Activated CD4-positive, alpha-beta T cell treated with anti-CD3 and anti-CD28 coated beads for 48 hours (primary cell): ENCODE measurements at regions not wholly inside any gene's neighbourhood (a gene's known extent, or its start where the extent isn't known, plus 50 kb on each side); places are given as distances from the start of the nearest gene placed in this dataset.

Experiments
- DNase-seq: peaks from one replicate; pipeline ENCODE4 v3.0.0-alpha.2; 2020

DNA sequence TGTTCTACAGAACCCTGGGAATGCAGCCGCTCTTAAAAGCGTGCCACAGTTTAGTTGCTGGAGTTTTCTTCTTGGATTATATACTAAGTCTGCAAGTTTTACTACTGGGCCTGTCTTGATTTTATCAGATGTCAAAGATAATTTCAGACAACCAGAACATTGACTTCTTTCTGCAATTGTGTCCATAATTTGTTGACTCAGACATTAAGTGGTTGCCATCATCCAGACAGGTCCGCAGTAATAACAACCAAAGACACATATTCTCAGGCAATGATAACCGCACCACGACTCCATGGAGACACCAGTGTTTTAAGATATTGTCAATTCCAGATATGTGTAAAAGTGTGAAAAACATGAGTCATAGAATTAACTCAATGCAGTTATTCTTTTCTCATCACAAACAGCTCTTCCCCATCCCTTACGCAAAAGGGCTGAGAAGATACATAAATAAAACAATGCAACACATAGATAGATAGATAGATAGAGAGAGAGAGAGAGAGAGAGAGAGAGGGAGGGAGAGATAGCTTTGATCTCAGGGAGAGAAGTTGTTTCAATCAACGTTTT lies 90.4 kb upstream of the FMN2 start:
- no peak for DNase-seq

DNA sequence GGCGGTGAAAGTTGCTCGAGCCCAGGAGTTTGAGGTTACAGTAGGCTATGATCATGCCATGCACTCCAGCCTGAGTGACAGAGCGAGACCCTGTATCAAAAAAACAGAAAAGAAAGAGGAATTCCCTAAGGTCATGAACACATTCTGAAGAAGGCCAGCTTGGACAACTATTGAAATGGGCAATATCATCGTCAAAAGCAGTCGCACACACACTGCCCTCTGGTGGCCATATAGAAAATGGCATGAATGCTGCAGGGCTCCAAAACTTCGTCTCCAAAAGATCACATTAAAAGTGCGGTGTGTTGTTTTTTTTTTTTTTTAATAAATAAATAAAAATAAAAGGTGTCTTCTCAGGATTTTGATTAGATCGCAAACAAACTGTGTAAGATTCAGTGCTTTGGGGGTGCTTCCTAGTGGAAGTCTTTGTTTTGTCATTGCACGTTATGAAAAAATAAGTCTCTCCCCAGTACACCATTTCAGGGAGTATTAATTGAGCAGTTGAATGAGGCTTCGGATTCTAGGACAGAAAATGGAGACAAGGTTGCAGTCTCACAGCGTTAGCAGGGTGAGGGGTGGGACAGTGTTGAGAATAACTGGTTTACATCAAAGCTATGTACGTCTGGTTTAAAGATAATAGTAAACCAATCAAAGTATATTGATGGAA lies 87.5 kb upstream of the FMN2 start:
- peak; percentile 31 for DNase-seq

DNA sequence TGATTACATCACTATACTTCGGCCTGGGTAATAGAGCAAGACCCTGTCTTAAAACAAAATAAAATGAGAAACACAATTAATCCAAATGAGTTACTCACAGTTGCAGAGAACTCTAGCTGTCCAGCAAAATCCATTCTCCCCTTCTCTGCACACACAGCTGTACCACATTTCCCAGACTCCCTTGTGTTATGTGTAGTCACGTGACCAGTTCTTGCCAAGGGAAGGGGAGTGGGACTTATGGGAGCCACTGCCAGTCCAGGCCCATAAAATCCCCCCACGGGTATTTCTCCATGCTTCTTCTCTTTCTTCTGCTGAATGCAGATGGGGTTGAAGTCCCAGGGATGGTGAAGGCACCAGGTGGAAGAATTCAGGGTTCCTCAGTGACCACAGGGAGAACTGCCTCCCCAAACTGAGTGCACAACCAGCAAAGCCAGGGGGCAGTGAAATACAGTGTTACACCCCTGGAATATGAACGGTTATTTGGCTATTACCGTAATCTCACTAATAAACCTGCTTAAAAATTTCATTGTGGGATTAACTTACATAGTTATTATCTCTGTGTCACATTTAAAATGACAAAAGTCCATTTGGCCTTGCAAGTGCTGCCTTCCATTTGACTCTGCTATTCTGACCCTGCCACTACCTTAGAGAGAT lies 85.6 kb upstream of the FMN2 start:
- no peak for DNase-seq

DNA sequence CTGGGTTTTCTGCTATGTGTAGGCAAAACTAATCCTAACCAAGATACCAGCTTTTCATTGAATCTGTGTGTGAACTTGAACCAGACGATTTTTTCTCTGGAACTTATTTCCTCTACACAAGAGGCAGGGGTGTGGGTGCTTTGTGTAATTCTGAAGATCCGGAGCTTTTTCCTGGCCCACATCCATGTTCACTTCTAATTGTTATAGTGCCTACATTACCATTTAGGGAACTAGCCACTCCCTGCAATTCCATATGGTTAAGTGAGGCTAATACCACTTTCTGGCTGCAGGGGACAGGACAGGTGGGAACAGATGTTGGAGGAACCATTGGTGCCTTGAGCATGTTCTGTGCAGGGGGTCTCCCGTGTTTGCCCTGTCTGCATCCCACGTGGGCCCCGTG lies 83.4 kb upstream of the FMN2 start:
- DNase-seq: no peak

DNA sequence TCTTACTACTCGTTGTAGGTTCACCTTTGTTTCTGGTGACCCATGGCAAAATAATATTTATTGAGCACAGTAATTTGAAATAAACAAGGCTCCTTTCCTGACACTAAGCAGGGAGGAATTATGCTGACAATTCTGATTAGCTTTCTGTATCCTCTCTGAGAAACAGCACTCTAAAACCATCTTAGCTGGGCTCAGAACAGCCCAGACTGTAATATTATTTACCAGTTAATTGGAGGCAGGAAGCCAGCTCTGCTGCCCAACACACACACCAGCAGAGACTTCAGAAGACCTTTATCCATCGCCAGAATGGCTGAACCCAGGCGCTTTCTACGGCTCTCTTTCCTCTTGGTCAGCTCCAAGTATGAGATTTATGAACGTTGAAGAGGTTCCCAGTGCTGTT lies 77.6 kb upstream of the FMN2 start:
- no peak for DNase-seq

DNA sequence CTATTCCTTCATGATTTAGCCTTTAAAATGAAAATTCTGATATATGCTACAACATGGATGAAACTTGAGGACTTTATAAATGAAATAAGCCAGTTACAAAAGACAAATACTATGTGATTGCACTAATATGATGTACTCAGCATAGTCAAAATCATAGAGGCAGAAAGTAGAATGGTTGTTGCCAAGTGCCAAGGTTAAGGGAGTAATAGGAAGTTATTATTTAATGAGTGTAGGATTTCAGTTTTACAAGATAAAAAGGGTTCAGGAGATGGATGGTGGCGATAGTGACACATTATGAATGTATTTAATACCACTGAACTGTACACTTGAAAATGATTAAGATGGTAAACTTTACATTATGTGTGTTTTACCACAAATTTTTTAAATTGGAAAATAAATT lies 73.1 kb upstream of the FMN2 start:
- DNase-seq: no peak

DNA sequence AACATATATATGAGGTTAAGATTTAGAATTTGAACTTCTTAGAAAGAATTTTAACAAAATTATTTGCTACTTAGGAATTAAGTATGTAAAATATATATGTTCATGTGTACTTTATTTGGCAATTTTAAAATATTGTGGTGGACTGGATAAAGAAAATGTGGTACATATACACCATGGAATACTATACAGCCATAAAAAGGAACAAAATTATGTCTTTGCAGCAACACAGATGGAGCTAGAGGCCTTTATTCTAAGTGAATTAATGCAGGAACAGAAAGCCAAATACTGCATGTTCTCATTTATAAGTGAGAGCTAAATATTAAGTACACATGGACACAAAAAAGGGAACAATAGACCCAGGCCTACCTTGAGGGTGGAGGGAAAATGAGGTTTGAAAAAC lies 72.2 kb upstream of the FMN2 start:
- no peak for DNase-seq

DNA sequence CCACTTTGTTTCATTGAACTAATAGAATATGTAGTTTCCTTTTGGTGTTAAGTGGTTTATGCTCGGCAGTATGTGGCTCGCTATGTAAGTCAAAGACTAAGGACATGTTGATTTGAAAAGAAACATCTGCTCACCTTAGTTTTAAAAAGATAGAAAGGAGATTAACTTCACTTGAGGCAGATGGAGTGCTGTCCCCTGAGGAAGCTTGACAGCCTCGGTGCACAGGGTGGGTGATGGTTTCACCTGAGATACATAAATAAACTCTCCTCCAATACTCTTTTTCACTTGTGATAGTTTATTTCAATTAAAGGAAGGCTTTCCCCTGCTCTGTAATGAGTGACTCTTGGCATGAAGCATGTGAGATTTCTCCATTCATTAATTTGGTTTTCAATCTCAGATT lies 70.8 kb upstream of the FMN2 start:
- DNase-seq: no peak

DNA sequence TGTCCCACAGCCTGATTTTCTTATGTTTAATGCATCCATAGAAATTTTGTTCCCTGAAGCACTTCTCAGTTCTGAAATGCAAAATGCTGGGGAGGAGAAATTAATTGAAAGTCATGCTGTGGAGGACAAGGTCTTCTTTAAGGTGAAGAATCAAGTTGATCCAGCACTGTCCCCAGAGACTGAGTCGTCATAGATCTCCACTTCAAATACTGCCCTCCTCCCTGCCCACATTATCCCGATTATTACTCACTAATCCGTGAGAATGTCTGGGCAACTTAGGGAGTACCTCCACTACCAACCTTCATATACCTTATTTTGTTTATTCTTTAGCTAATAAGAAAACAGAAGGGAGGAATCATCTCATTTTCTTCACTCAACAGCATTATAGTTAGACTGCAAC lies 70.0 kb upstream of the FMN2 start:
- no peak for DNase-seq

DNA sequence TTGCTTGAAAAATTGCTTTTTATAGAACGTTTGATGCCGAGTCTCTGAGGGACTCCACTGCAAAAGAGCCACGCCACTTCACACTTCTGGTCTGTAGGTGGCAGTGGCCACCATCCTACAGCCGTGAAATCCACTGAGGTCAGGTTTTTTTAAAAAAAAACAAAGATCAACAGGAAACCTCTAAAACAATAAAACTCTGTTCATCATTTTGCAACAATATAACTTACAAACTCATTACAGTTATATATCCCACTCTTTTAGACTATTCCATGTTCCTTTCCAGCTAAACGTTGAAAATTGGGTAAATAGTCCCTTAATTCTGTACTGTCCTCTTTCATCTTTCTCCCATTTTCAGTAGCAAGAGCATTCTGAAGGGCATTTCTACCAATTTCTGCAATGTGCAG lies 64.6 kb upstream of the FMN2 start:
- peak; percentile 34 for DNase-seq

DNA sequence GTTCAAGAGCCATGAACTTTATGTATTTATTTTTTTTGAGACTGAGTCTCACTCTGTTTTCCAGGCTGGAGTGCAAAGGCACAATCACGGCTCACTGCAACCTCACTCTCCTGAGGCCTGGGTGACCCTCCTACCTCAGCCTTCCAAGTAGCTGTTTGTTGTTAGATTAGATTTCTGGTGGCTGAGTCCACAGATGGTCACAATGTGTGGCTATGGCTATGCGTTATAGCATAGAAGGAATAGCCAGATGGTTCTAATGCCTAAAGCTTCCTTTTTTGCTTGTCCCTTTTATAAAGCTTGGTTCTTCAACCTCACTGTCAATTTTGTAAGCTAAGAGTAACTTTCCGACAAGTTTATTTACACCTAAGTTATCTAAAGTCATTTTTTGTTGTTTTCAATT lies 62.3 kb upstream of the FMN2 start:
- DNase-seq: no peak

DNA sequence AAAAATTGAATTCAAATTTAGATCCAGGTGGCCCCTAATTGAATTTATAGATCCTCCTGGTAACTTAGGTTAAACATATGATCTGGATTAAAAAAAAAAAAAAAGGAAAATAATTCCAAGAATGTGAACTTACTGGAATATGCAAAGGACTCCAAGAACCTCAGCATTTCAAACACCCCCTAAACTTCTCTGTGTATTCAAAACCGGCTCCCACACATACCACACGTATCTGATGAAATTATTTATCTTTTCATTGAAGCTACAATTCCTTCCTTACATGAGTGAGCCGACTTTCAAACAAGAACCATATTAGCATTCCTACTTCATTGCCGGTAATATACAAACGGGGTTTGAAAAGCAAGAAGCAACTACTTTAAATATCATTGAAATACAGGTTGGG lies 61.4 kb upstream of the FMN2 start:
- DNase-seq: no peak

DNA sequence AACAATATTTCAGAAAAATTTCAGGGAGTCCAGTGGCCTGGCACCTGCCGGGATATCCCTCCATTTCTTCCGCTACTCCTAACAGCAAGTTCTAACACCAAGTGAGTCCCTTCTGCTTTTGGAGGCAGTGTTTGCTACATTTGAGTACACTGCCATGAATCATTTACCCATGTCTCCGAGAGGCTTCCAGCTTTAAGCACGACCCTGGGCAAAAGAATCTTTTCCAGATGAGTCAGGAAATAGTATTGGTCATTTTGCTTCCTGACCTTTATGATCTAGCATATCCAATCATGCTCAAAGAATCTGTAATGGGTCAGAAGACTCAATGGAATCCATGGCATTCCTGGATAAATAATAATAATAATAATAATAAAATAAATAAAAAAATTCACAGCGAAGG lies 60.7 kb upstream of the FMN2 start:
- DNase-seq: no peak

DNA sequence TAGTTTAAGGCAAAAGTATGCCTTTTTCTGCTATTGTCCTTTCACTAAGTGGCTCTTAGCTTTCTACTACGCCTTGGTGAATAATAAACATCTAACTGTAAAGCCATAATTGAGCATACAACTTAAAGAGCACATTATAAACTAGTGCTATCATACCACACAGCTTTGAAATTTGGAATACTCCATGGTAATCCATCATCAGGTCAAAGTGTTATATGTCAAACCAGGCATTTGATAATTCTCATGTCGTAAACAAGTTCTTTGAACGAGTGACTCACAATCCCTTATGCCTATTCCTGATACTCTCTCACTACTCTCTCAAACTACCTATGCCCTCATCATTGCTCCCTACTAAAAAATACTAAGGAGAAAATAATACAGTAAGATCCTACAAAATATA lies 60.3 kb upstream of the FMN2 start:
- no peak for DNase-seq

DNA sequence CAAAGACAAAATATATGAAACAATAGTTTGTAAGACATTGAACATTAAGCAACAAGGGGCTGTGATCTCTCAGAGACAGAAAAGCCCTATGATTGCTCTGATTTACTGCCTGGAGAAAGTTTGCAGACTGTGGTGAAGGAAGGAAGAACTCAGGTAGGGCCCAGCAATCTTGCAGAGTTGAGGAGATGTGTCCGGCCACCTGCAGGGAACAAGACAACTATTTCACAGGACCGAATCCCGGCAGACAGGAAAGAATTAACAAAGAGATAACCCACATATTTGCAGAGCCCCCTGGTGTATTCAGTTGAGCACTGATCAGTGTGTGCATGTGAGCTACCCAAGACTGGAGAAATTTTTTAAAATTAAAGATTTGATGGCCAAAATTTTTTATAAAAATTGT lies 58.3 kb upstream of the FMN2 start:
- DNase-seq: no peak

DNA sequence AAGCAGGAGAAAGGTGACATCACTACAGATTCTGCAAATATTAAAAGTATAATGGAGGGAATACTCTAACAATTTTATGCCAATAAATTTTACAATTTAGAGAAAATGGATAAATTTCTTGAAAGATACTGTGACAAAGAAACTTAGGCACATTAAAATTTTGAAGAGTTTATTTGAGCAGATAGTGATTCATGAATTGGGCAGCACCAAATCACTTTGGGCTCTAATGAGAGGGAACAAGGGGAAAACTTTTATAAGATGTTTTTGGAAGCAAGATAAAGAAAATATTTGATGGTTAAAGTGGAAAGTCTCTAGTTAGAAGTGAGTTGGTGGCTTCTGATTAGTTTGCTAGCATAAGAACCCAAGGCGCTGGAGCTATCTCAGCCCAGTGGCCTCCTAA lies 55.2 kb upstream of the FMN2 start:
- DNase-seq: no peak
